Testis (tissue), 2 donors: ENCODE measurements at regions not wholly inside any gene's neighbourhood (a gene's known extent, or its start where the extent isn't known, plus 50 kb on each side); places are given as distances from the start of the nearest gene placed in this dataset.

Source experiments
- CTCF ChIP-seq, 3 experiments: fragments of 450-650 bp in 2 of 3; fragments of 200-600 bp in 1 of 3; sonication (generic) in 1 of 3; IDR thresholded peaks; one replicate each; pipeline ENCODE4 v1.5.1; 2016 to 2019; ENCODE audit warnings: antibody characterized with exemption in 3 of 3, mild to moderate bottlenecking in 2 of 3, moderate library complexity in 1 of 3
- POLR2A ChIP-seq: fragments of 450-650 bp; IDR thresholded peaks from one replicate; pipeline ENCODE4 v1.6.1; 2017; ENCODE audit warnings: antibody characterized with exemption, mild to moderate bottlenecking, moderate library complexity

- TF ChIP-seq CTCF (IDR thresholded peaks at IDR 0.05) (no peak), POLR2A (no peak)
Observed at GRCh38 chr15:87704276-87704675, 552.3 kb downstream of the NTRK3 start.
